Heart left ventricle (tissue), 13 donors: ENCODE measurements at regions not wholly inside any gene's neighbourhood (a gene's known extent, or its start where the extent isn't known, plus 50 kb on each side); places are given as distances from the start of the nearest gene placed in this dataset.

Source experiments
- CTCF ChIP-seq, 12 donors: fragments of 200-600 bp; sonication (generic) in 4 of 12; IDR thresholded peaks; one replicate each; pipeline versions ENCODE4 v1.5.0 to v1.8.0; 2018 to 2022; ENCODE audit warnings: antibody characterized with exemption in 12 of 12, mild to moderate bottlenecking in 5 of 12
- POLR2A ChIP-seq, 2 donors: fragments of 450-650 bp; IDR thresholded peaks; one replicate each; pipeline ENCODE4 v1.6.1; 2017; ENCODE audit warnings: antibody characterized with exemption in 2 of 2, mild to moderate bottlenecking in 2 of 2, moderate library complexity in 2 of 2
- donor health status: ischemic (EF 13 %, LVEDD 7.1; RV severe dilation, severe dysfunction).
- donor health status: DM: no; HTN: yes; CAD: no.
- donor health status: DM: no; HTN: no; CAD: no.
- donor health status: ischemic (EF 25% LVEDD 6.9; RV normal size, moderate dysfunction).
- donor health status: ischemic (EF 25% LVEDD 5.7; RV mildly dilated, moderate dysfunction).
- donor health status: ischemic (EF 35%, LVEDD 5.7; RV mildly dilated, moderate dysfunction).
- donor health status: nonischemic (EF 11% LVEDD 7.7; RV severe dilation, severe dysfunction).
- donor health status: DM: yes; HTN: yes; CAD: no.
- donor health status: PGD.
- donor health status: ischemic (EF 29% LVEDD 5.4; RV normal size, mild dysfunction).
- donor health status: nonischemic (EF 23%, LVEDD 6.1; RV moderate dilation, normal function).

- no peak for TF ChIP-seq CTCF (IDR thresholded peaks at IDR 0.05)
- TF ChIP-seq POLR2A (IDR thresholded peaks at IDR 0.05) = no peak
Measured at GRCh38 chr3:22691407-22691806, 511.7 kb upstream of the UBE2E2 start.
